ENCODE measurements at regions not wholly inside any gene's neighbourhood (a gene's known extent, or its start where the extent isn't known, plus 50 kb on each side); places are given as distances from the start of the nearest gene placed in this dataset.

DNA sequence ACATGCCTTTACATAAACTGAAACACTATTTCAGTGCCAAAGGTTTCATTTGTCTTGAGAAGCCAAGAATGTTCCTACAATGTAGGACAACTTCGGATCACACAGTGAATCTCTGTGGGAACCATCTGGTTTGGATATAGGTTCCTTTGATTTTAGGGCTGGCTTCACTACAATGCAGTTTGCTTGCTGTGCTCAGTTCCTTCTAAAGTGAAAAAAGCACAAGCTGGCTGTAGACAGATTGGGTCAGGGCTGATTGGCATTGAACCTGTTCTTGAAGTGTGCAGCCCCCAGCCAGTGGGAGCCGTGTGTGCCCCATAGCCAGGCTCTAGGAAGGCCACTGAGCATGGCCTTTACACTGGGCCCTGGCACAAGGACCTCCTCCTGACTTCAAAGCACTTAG lies 167.9 kb upstream of the HNRNPA3 start:
- DNase-seq, result no peak

DNA sequence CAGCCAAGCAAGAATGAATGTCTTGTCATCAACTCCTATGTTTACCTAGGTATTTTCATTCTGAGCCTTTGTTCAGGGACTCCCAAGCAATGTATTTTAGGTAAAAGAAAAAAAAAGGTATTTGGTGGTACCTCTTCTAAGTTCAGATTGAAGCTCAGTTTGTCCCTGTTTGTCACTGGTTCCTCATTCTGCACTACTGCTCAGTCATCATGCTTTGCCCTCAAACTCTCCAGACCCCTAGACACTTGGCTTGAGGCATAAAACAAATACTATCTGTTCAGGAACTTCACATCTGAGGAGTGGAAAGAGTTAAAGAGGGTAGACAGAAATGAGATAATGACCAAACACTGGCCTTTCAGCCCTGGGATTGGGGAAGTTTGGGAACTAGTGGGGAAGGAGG lies 163.6 kb upstream of the HNRNPA3 start:
- no peak for DNase-seq

DNA sequence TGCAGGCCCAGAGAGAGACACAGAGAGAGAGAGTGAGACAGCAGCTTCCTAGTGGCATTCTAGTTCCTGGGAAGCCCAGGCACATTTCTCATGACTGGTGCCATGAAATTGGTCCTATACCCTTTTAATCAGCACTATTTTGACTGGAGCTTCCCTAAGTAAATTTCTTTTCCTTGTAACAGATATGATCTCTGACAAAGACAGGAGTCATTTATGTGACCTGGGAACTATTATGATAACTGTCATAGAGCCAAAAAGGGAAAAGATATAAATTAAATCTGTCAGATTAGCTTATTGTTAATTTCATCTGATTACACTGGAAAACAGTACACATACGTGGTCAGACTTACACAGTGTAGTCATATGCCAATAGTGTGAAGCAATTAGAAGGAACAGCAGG lies 161.3 kb upstream of the HNRNPA3 start:
- DNase-seq, result no peak

DNA sequence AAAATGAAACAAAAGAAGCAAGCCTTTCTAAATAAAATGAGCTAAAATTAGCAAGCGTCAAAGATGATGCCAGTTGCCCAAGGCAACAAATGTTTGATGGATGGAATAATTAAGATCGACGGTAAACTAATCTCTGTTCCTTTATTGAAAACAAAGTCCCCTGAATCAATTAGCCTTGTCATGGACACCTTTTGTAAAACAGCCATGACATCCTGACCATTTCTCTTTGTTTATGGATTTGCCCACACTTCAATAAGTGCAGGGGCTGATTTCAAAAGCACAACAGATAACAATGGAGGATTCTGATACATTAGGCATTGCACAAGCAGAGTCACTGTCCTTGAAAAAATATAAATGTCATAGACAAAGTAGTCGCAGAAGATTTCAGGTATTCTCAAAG lies 160.1 kb upstream of the HNRNPA3 start:
- DNase-seq, result no peak

DNA sequence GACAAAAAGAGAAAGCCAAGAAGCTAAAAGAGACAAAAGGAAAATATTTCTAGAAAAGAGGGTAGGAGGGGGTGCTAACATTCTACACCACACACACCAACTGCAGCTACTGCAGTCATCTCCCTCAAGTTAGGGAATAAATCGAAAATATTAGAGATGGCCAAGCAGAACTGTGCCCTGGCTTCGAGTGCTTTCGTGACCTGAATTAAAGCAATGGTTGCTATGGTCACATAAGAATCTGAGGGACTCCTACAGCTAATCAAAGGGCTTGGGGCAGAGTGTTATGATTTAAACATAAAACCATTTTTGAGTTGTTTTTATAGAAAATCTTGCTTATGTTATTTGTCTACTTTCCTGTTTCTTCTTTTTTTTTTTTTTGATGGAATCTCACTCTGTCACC lies 159.6 kb upstream of the HNRNPA3 start:
- DNase-seq, result no peak

DNA sequence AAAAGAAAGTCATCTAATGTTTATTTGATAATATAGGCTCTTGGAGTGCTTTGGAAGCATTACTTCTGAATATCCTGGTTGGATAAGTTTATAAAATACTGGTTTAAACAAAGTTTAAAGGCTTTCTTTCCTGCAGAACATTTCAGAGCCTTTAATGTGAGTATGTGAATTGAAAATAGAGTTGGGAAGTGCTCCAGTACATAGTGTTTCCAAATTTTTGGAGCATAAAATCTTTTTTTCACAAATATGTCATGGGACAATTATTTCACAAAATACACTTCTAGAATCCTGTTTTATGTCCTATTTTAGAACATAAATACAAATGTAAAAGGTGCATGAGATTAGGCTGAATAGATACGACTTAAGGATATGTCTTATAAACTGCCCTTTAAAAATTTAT lies 158.9 kb upstream of the HNRNPA3 start:
- DNase-seq, result no peak

DNA sequence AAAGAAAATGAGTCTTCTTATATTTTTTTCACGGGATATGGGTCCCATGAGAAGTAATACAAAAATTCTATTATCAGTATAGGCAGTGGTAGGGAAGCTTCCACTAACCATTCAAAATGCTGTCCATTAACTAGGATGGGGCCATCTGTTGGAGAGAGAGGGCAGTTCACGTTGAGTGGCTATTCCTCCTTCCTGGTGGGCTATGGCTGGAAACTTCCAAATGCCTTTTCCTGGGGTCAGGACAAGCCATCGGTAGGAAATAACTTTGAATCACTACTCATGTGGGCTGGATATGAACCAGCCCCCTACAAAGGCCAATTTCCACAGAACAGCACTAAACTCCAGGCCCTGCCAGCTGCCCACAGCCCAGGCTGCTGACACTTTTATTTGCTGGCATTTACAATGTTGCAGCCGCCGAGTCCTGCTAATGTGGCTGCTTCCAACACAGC lies 156.1 kb upstream of the HNRNPA3 start:
- DNase-seq, result peak in 1 of 2 experiments; percentile 4

DNA sequence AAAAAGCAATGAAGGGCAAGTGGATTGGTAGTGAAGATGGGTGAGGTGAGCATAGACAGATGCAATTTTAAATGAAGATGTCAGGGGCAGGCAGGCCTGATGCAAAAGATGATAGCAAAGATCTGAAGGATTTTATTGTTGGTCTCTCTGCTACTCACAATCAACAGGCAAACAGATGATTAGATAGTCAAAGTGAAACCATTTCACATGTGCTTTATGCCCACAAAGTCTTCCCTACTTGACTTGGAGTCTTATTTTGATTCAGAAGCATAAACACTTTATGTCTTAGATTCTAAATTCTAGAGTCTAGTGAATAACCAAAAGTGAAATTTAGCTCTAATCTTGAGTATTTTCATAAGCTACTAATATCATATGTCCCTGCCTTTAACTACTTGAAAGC lies 153.8 kb upstream of the HNRNPA3 start:
- no peak for DNase-seq

DNA sequence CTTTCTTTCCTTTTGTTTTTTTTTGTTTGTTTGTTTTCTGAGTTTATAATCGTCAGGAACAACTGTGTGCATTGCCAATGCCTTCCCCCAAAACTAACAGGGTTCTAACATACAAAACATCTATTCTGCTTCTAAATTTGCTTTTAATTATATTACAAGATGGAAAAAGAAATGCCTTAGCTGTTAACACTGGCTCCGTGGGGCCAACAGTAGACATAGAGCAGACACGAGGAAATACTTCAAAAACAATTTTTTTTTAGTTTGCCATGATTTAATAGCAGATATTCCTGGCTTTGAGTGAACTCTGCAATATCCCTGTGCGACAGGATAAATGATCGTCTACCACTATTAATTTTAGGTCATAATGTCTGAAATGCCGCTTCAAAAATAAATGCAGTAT lies 153.3 kb upstream of the HNRNPA3 start:
- no peak for DNase-seq

DNA sequence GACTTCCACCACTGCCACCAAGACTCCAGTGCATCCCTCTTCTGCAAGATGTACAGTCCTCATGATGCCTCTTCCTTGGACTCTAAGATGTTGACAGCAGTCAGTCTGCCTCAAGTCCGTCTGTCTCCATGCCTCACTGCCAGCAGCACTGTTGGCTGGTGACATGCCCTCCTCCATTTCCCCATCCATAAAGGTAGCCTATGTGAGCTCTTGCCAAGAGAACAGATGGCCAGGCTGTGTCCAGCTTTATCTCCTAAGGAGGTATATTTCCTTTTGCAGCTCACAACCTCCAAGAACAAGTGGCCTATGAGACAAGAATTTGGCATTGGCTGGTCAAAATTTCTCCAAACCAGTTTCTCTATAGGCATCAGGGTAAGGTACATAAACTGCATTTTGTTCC lies 149.3 kb upstream of the HNRNPA3 start:
- no peak for DNase-seq

DNA sequence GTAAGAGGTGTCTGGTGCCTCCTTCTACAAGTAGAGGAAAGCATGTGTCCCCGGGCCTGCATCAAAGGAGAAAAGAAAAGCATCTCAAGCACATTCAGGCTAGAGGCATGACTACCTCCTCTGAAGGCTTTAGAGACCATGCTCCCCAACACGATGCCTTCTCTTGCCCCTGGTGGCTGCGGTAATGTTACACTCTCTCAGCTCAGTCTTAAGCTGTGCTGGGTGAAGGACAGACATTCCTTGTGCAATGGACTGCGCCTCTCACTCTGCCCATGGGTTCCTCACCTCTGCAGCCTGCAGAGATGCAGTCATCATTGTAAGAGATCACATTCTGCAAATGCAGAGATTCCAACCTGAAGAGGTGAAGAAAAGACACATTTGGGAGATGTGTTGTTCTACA lies 148.2 kb upstream of the HNRNPA3 start:
- DNase-seq, result no peak

DNA sequence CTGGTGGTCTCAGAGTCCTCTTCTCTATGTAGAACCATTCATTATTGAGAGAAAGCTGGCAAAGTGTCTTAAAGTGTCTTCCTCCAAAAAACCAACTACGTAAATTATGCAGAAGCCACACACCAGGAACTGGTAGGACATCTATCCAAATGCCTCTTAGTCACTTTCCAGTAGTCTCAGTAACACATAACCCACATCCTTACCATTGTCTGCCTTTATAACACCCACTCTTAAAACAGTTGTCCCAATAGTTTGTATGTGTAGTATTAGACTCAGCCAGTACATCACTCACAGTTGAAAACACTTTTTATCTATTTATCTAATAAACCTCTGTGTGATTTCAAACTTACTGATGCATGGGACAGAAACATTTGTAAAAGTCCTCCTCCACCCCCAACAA lies 143.6 kb upstream of the HNRNPA3 start:
- no peak for DNase-seq

DNA sequence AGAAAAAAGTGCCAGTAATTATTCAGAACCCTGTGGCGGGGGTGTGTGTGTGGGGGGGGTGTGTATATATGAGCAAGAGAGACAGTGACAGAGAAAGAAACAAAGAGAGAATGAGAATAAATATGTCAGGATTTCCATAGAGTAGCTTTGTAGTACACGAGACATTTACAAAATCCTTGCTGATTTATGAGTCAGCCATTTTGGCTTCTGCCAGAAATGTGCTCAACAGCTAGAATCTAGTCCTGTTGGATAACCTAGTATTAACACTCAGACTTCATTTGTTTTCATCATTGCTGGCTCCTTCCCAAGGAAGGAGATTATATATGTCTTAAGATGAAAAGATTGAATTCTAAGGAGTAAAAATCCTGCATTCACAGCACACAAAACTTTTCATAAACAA lies 140.5 kb upstream of the HNRNPA3 start:
- no peak for DNase-seq

DNA sequence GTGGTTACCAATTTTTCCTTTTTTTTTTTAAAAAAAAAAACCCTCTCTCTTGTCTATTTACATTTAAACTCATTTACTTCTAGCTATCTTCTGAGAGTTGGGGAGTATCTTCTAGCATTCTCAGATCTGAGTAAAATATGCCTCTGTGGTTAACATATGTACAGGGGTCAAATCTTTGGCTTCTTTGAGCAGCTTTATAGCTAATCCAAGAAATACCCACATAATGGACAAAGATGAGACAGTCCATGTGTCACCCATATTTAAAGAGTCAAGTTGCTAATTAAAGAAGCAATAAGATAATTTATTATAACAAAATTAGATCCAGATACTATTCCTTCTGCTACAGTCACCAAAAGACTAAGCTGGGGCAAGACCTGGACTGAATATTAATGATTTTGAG lies 139.0 kb upstream of the HNRNPA3 start:
- no peak for DNase-seq

DNA sequence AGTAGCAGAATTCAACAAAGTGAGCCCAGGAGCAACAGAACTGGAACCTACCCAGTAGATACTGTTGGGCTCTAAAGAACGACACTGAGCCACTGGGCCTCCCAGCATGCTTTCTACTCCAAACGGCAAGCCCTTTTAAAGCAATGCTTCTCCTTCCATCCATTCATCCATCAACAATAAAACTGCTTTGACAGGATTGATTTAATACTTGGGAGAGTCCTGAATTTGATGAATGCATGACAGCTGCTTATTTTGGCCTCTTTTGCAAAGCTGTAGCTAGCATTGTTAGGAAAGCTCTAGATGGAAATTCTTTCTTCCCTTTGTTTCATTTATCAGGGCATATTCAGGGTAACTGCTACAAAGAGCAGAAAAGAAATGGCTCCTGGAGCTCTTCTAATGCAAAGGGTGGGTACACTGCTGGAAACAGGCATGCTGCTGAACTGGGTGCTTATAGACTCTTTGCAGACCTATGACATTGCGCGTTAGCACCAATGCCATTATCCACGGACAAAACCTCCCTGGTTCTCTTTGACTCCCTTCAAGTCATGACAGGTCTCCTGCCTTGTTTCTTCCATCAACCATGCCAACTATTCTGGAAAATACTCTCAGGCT lies 138.4 kb upstream of the HNRNPA3 start:
- no peak for DNase-seq

DNA sequence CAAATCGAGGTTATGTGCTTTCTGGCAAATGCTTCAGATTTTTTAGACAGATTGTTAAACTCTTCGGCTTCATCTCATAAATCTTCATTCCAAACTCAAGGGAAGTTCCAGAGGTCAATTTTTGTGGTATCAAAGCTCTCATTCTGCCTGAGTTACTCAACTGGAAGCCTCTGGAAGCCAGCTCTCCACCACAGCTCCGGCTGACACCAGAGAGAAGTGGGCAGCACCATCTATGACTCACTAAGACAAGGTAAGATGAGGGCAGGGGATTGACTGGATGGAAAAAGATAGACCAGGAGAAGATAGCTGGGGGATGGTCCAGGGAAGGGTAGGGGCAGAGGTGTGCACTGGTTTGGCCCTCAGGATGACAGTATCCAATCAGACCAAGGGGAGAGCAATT lies 137.3 kb upstream of the HNRNPA3 start:
- DNase-seq, result no peak

DNA sequence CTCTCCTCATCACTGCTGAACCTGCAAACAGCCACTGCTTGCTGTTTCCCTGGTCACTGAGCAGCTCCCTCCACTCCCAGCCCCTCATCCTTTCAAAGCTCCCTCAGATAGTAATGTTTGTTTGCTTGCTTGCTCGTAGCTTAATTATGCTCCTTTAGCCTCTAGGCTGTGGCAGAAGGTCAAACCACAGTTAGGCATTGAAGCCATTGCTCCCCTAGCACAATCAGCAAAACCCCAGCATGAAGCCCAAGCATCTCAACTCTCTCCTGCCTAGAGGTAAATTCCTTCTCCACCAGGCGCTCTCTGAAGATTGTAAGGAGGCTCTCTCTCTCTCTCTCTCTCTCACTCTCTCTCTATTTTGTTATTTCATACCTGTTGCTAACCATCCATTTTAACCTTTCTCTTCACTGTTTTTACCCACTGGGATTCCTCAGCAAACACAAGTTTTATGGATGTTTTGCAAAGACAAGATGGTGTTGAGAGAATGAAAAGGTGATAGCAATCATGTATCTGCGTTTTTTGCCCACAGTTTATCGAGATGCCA lies 135.9 kb upstream of the HNRNPA3 start:
- DNase-seq, result no peak

DNA sequence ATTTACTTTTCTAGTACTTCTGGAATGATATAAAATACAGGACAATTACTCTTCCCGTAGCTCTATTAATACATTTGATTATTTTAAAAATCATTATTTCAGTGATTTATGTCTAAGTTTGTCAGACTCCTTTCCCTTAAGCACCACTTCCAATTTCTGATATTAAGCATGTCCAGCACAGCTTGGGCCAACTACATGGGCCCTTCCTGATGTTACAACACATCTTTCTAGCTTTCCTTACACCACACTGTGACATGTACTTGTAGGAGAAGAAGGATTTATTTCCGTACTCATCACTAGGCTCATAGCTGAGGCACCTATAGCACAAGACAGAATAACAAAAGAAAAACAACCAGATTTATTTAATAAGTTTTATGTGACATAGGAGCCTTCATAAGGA lies 134.8 kb upstream of the HNRNPA3 start:
- no peak for DNase-seq

DNA sequence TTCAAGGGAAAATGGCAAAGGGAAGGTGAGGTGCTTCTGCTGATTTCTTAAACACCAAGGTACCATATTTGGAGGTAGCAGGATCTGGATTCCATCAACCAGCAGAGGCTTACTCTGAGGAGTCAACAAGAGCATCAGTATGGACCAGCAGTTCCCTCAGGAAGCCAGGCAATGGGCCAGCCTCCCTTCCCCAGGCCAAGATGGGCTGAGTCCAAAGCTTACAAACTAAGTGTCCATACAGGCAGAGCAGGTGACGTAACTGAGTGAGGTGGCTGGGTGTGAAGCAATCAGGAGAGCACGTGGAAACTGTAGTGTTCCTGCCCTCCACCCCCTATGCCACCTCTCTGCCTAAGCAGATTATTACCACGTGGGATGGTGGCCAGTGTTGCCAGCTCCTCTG lies 134.2 kb upstream of the HNRNPA3 start:
- no peak for DNase-seq

DNA sequence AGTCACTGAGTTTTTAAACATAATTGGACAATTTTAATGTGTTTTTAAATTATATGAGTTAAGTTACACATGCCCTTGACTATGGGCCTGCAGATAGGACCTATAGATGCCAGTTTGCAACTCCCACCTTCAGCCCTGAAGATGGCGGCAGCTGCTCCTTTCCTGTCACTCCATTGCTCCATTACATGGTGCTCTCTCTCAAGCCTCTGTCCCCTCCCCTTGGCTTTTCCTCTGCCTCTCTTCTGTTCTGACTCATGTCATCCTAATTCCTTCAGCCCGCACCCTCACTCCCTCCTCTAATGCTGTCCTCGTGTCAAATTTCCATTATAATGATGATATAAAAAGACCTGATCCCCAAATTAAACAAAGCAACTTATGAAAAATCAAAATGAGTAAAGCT lies 133.7 kb upstream of the HNRNPA3 start:
- DNase-seq, result no peak

DNA sequence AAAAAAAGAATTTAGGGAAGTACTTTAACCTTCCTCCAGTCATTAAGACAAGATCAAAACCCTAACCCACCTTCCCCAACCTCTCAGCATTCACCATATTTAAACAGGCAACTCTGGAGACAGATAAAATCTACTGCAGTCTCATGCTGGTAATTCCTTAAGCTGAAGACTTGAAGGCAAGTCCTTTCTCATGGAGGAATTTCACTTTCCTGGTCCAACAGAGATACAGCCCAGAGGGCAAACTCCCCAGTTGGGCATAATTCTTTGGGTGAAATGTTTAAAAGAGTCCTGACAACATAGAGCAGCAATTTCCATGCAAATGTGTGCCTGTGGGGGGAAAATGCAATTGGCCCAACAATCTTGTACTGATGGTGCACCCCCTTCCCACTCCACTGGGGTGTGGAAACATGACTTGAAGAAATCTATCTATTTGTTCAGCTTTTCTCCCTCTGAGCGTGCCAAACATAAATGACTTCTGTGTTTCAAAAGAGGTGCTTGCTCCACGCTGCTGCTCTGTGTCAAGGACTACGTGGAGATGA lies 131.8 kb upstream of the HNRNPA3 start:
- no peak for DNase-seq

DNA sequence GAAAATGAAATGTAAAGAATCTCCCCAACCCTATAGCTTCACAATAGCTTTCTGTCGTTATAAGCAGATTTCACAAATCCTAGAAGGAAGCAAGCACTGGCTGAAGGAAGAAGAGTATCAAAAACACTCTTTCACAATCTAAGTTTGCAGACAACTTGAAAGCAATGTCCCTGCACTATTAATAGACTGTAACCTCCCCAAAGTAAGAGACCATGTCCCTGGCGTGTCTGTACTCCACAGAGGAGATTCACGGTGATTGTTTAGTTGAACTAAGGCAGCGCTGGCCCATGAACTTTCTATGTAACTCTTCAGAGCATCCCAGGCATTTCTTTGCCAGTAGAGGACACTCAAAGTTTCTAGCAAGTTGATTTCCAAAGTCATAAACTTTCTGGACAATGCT lies 128.0 kb upstream of the HNRNPA3 start:
- no peak for DNase-seq

DNA sequence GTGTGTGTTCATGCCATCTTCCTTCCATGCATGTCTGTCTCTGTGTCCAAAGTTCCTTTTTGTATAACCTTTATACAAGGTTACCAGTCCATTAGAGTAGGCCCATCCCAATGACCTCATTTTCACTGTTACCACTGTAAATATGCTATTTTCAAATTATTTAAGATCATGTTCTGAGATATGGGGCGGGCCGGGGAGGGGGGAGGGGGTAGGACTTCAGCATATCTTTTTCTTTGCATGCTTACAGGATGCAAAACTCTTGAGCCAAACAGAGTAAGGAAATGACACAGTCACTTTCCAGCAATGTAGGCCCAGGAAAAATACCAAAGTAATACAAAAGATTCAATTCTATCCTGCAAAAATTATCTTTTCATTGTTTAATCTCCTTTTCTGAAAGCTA lies 124.1 kb upstream of the HNRNPA3 start:
- no peak for DNase-seq

DNA sequence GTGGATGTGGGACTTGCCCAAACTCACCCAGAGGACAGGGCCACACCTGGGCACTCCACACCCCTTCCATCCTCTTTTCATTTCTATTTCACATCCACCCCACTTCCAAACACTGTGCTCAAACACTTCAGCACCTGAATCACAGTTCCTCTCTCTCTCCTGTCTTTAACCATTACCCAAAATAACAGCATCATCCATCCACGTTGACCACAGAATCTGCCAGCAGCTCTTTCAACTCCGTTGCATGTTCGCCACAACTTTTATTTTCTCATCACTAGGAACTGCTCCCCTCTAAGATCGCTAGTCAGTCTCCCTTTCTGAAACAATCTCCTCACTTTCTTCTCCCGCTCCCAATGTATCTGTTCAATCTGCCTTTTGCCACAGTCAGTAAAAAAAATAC lies 121.6 kb upstream of the HNRNPA3 start:
- no peak for DNase-seq

DNA sequence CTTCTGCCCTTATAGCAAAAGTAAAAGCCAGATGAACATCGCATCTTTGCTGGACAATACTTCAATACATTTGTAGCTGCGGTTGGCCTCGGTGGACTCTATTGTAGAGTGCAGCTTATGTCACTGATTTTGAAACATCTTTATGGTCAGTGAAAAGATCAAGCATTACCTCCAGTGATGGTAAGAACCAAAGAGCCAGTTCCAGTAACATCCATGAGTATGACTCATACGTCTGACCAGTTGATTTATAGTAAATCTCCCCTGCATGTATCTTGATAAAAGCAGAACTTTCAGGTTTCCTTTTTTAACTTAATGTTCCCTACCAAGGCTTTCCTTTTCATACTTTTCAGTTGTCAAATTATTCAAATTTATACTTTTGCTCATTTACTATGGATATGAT lies 119.2 kb upstream of the HNRNPA3 start:
- no peak for DNase-seq
